Right hindlimb (tissue), 1 donor: ENCODE measurements at regions not wholly inside any gene's neighbourhood (a gene's known extent, or its start where the extent isn't known, plus 50 kb on each side); places are given as distances from the start of the nearest gene placed in this dataset.

Experiments used
- DNase-seq: peaks from one replicate; pipeline ENCODE4 v3.0.0-alpha.2; 2018

DNA sequence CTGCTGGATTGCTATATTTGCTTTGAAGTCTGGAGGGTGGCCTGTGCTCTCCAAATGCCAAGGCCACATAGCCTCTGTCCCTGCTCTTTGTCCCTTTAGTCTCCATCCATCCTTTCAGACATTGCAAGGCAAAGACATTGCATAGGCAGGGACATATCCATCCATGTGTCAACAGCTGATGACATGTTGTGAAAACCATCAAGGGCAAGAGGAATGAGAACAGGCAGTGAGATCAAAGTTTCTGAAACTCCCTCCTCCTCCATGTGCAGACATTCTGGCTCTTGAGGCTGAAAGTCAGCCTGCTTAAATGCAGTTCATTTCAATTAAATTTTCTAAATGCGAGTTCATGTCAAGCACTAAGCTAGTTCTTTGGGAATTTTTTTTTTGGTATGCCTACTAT is 135.2 kb upstream of the CTNNB1 start:
- no peak for DNase-seq

DNA sequence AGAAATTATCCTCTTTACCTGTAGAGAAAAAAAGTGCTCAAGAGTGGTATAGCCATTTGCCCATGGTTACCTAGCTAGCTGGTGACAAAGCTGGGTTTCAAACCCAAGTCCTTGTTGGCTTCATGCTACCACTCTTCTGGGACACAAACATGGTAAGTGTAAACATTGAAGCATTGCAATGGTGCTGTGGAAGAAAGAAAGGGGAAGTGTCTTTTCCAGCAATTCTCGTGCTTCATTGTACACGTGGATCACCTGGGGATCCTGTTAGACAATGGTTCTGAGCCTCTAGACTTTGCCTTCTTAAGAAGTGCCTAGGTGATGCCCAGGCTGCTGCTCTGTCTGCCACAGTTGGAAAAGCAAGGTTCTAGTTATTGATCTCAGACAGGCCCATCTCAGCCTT is 134.8 kb upstream of the CTNNB1 start:
- no peak for DNase-seq

DNA sequence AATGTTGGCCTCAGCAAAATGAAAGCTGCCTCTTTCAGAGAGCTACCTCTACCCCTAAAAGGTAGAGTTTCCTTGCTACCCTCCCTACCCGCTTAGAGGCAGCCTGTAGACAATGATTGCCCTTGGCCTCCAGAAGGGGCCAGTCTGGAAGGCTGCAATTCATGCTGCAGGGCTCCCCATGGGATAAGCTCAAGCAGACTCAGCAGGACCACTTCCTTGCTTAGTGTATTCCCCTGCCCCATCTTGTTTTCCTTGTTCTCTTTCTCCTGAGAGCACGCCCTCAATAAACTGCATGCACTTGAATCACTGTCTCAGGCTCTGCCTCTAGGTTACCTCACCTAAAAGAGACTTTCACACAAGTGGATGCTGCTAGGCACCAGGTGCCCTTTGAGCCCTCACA is 134.0 kb upstream of the CTNNB1 start:
- no peak for DNase-seq

DNA sequence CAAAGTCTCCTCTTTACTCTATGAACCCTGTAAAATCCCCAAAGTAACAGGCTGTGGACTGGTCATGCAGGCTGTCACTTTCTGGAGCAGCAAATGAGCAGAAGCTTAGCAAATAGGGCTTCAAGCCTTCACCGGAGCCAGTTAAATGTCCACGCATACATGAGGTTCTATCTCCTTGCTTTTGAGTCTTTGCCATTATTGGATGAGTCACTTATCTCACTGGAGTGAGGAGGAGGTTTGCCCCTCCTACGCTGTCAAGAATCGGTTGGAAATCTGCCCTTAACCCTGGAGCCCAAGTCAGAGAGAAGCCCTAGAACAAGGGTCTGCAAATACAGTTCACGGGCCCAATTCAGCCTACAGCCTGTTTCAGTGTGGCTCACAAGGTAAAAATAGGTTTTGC is 126.1 kb upstream of the CTNNB1 start:
- DNase-seq, result no peak

DNA sequence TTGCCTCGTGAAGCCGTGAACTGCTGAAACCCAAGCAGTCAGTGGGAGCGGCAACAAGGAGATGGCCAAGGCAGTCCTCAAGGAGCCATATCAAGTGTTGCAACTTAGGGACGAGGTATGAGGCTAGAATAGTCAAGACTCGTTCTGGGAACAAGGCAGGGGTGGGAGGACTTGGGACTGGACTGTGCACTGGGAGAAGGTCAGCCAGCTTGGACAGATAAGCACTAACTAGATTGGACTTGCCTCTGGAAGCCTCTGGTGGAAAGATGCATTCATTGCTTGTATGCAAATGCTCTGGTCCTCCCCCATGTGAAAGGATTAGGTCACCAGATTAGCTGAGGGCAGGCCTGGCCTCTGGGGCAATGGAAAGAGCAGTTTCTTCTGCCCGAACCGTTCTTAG is 123.3 kb upstream of the CTNNB1 start:
- DNase-seq, result no peak

DNA sequence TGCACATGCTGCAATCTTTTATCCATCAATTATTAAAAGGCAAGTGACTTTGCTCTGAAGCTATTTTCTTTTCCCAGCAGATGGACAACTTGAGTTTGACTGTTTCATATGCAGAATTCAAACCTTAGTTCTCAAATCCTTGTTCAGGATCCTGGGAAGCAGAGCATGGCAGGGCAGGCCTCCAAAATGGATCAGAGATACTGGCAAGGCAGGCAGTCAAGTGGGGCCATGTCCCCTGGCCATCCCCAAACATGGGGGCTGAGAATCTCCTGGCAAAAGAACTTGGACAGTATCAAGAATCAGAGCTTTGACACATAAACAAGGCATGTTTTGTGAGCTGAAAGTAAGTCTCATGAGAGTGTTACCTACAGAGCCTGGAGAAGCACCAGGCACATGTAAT is 122.9 kb upstream of the CTNNB1 start:
- DNase-seq, result no peak

DNA sequence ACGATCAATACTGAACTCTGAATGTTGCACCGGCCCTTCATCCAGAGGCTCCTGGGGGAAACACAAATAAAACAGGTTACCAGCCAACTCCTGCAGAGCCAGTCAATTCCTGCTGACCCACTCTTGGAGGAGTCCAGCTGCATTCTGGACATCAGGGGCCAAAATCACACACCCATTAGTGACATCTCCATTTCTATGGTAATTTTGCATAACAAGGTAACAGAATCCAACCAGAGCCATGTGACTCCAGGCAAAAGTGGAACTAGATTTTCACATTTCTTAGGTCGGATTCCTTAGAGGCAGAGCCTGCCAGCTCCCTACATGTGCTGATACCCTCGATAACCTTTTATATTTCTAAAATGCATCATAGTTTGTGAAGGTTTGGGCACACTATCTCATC is 119.2 kb upstream of the CTNNB1 start:
- no peak for DNase-seq

DNA sequence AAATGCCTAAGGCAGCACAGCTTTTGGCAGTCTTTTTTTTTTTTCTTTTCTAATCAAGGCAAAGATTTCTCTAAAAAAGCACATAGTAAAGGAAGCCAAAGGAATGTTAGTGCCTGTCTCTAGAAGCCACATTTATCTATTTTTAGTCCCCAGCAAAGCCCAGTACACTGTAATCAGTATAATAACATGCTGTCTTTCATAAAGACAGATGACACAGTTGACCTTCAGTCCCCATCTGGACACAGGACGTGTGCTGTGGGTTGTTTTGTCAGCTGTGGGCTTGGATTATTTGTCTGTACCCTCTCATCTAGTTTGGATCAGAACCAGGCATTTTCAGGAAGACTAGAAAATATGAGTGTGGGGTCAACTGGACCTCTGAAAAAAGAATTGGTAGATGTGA is 110.4 kb upstream of the CTNNB1 start:
- DNase-seq, result no peak

DNA sequence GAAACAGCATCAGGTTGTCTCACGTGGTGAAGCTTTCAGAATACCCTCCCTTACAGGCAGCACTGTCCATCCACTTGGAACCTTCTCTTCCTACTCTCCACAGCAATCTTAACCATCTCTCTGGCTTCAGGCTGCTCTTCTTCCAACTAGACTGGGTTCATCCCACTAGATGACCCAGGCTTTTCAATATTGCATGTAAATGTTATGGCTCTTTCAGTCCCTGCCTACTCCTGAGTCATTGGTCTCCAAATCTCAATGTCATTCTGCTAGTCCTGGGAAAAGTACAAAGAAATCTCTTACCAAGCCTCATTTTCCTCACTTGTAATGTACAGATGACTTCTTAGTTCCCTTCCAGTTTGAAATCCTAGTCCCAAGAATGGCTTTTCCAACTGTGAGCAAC is 109.7 kb upstream of the CTNNB1 start:
- no peak for DNase-seq

DNA sequence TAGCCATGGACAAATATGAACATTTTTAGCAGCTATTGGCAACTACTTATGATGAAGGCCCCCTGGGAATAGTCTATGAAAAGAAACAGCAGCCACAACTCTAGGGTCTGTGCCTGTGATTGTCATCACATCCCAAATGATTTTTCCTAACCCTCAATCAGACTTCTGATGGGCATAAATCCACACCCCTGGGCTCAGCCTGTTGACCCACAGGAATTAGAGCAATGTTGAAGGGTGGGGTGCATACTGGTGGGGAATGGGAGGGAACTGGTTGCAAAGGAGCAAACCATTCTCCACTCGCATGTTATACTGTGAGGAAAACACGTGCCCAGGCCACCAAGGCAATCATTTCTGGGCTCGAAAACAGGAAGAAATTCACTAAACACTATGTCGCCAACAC is 106.5 kb upstream of the CTNNB1 start:
- no peak for DNase-seq

DNA sequence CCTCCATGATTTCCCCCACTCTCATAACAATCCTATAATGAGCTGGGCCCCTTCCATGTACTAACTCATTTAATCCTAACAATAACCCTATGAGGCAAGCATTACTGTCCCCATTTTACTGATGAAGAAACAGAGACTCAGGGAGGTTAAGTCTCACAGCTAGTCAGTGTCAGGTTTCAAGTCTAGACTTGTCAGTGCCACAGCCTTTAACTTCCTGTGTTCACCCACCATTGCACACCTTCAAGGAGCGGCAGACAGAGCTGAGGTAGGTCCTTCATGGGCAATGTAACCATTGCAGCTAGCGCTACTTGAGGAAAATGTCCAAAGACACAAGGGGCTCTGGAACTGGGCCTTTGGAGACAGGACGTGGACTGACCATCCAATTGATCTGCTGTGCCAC is 105.8 kb upstream of the CTNNB1 start:
- DNase-seq, result no peak

DNA sequence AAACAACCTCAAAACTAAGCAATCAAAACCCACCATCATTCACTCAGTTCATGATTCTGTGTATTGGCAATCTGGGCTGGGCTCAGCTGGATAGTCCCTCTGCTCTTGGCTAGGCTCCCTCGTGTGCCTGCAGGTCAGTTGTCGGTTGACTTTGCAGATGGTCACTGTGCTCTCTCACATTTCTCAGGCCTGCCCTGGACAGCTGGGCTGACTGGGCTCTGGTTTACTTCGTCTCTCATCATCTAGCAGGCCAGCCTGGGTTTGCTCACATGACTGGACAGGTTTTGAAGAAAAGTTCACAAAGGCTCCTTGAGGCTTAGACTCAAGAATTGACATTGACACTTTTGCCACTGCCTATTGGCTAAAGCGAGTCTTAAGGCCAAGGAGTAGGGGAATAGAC is 105.0 kb upstream of the CTNNB1 start:
- no peak for DNase-seq

DNA sequence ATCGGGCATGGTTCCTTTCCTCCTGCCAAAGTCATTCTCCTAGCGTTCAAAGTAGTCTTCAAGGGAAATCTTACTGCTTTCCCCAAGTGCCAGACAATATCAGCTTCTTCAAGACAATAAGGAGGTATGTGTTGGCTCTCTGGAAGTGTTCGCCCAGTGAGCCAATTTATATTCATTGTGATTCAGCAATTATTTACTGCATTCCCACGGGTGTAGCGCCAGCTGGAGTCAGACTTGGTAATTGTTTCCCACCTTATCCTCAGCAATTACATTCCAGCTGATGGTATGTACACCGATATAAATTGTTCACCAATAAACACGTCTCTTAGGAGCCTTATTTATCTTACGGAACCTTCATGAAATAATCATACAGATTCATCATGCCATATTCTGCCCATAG is 103.6 kb upstream of the CTNNB1 start:
- no peak for DNase-seq

DNA sequence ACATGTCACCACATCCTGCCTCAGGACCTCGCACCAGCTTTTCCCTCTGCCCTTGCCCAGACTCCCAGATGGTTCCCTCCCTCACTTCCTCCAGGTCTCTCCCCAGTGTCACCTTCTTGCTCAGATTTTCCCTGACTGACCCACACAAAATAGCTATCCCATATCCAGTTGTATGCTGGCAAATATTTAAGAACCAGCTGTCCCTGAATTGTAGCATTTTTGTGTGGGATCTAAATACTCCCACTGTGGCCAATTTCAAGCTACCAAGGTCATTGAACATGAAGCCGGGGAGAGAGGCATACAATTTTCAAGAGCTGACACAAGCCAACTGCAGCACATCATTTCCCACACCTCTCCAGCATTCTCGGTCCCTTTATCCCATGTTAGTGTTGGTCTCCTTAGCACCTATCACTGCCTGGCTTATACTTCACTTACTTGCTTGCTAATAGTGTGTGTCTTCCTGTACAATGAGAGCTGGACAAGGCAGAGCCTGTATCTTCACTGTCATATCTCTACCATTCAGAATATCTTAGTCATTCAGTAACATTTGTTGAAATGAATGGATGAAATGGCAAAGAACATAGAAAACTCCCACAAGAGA is 101.3 kb upstream of the CTNNB1 start:
- DNase-seq, result no peak

DNA sequence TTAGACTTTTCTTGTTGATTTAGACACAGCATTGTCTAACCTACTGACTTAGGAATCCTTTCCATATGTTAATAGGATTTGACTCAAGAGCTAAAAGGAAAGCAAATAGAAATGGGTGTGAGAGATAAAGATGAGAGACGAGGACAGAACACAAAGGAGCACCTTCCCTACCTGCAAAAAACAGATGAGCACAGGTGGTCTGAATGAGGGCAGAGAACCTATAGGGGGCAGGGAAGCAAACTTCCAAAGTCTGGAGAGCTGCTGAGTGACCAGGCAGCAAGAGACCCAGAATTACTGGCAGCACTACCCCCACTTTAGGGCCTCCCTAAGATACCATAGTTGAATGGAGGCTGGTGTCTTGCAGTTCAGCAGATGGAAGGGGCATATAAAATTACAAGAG is 98.1 kb upstream of the CTNNB1 start:
- DNase-seq, result no peak

DNA sequence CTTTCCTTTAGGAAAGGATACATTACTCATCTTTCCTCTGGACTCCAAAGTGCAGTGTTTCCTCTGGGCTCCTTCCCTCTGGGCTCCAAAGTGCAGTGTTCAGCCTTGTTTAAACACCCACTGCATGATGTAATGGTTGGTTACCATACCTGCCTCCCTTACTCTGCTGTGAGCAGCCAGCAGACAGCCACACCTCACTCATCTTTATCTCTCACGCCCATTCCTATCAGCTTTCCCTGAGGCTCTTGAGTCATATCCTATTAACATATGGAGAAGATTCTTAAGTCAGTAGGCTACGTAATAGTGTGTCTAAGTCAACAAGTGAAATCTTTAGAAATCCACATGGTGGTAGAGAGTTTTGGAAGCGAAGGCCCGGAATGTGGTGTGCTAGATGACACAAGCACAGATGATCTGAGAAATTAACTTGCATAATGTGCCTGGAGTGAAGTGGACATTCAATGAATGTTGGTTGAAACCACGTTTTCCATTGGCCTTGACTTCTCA is 97.2 kb upstream of the CTNNB1 start:
- no peak for DNase-seq

DNA sequence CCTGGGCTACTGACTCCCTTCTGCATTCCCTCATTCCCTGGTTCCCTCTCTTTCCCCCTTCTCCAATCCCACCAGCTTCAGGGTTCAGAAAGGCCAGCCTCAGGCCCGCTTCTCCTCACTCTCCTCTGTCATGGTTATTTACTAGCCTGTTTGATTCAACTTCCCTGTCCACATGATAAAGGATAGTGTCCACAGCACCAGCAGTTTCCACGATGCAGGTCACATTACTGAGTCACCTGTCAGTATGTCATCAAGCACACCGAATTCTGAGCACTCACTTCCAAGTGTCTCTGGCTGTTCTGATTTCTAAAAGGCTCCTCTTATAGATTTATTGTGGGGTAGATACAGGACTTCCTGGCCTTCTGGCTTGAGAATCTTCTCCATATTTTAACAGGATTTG is 96.6 kb upstream of the CTNNB1 start:
- no peak for DNase-seq

DNA sequence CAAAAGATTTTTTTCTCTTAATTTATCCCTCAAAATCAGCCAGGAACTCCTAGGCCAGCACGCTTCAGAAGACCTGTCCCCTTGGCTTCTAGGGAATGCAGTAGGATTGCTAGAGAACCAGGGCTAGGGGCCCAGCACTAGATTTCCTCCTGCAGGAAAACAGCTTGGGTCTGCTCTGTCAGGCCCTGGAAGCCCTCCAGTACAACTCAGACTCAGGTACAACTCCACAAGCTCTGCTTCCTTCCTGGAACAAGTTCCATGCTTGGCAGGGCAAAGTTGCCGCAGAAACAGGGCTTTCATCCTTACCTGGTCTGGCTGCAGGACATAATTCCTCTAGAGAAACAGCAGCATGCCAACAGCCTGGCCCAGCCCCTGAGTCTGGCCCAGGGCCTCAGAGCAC is 96.1 kb upstream of the CTNNB1 start:
- DNase-seq, result no peak

DNA sequence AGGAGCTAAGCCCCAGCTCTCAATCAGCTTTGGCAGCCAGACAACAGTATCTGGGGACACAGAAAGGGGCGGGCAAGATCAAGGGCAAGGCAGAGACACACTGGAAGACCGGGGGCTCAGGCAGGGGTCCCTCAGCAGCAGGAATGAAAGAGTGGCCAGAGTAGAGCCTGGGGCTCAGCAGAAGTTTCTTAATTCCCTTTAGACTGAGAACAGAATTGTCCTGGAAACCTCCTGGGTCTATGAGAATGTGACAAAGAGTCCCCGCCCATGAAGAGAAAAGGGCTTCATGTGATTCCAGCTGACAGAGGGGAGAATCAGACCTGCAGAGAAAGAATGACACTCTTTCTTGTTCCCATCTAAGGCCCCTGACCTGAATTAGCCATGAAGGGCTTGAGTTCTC is 95.2 kb upstream of the CTNNB1 start:
- no peak for DNase-seq

DNA sequence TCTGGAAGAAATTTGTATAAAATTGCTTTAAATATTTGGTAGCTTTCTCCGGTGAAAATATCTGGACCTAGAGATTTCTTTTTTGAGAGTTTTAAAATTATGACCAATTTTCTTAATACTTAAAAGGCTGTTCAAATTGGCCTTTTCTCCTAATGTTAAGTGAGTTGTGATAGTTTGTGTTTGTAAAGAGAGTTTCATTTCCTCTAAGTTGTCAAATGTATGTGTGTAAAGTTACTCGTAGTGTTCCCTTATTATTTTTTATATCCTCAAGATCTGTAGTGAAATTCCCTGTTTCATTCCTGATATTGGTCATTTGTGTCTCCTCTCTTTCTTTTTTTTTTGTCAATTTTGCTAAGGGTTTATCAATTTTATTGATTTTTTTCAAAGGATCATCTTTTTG is 92.6 kb upstream of the CTNNB1 start:
- no peak for DNase-seq

DNA sequence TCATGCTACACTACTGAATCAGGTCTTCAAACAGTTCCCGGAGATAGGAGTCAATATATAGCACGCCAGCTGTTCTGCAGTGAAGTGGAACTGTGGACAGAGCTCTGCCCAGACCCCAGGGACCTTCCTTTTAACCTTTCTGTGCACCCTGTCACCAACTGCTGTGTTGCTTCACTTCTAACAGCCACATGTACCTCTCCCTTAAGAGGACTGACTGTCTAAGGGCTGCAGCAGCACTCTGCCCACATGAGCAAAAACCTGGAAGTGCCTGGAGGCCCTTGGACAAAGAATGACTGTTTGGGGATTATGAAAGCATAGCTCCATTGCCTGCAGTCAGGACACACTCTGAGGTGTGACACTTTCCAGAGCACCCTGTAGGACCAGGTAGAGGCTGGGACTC is 88.3 kb upstream of the CTNNB1 start:
- DNase-seq, result no peak

DNA sequence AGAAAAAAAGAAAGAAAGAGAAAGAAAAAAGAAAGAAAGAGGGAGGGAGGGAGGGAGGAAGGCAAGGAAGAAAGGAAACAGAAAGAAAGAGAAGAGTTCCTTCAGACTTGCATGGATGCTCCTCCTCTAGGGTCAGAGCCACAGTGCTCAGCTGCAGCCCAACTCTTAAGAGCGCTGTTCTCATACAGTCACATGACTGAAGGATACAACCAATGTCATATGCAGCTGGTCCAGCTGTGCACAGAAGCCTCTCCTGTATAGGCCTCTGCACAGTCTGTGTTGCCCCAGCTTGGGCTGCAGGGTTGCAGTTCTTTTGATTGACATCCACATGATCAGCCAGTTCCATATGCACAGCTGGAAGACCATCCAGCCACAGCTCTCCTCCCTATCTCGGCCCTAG is 86.8 kb upstream of the CTNNB1 start:
- DNase-seq, result no peak

DNA sequence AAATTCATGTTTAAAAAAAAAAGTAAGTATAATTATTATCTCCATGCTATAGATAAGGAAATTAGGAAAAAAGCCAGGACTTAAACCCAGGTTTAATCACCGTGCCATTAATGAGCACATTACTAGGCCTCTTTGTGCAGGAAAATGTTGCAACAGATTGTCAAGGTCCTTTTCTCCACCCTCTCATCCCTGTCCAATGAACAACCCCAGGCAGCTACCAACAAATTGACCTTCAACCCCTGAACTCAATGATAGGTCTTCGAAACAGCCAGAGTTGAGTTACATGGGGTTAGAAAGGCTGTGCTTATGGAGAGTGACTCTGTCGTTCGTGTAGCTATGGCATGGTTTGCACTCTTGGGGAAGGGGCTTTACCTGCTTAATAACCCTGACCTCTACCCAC is 84.2 kb upstream of the CTNNB1 start:
- DNase-seq, result no peak

DNA sequence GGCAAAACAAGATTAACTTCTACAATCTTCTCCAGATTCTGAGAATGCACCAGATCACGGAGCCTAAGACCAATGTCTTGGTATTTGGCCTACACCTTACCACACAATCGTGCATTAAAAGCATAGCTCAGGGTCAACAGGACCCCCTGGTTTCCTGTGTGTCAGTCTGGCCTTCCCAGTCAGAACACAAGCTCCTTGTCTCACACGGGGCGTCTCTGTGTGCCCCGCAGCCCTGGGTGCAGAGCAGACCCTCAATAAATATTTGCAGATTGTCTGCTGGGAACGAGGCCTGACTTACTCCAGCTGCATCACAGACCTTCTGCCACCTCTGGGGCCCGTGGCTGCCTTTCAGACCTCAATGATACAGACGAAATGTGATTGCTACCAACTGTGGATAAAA is 82.5 kb upstream of the CTNNB1 start:
- no peak for DNase-seq

DNA sequence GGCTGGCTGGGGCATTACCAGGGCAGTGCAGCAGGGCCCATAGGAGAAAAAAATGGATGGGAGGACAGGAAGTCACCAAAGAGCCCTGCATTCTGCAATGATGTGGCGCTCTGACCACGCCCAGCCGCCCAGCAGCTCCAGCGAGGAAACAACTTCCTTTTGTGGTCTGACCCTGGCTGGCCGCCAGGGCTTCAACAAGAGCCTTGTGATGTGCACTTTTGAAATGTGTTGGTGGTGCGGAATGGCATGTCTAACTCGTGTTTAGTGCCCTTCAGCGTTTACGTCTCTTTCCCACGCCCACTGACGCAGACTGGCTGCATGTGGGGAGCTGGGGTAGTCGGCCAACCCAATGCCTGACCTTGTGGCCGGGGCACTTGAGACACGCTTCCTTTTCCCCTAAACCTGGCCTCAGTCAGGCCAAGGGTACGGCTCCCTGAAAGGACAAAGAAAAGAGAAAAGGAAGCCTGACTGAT is 81.9 kb upstream of the CTNNB1 start:
- peak; percentile 86 for DNase-seq
